DOHH2 (cell line): ENCODE measurements at regions not wholly inside any gene's neighbourhood (a gene's known extent, or its start where the extent isn't known, plus 50 kb on each side); places are given as distances from the start of the nearest gene placed in this dataset.

Experiments
- EZH2phosphoT487 ChIP-seq: fragments of 200-600 bp; sonication (generic); IDR thresholded peaks from 2 replicates; pipeline ENCODE4 v1.6.1; 2017; ENCODE audit warnings: borderline replicate concordance, mild to moderate bottlenecking, antibody characterized with exemption, low read length, moderate library complexity, mixed read lengths
- TF ChIP-seq, protein P1 (sequence below): fragments of 200-600 bp; sonication (generic); IDR thresholded peaks from one replicate; pipeline ENCODE4 v1.5.1; 2014; ENCODE audit warnings: antibody characterized with exemption, mild to moderate bottlenecking, low read depth, low read length; ENCODE audit not compliant: poor library complexity, severe bottlenecking

DNA sequence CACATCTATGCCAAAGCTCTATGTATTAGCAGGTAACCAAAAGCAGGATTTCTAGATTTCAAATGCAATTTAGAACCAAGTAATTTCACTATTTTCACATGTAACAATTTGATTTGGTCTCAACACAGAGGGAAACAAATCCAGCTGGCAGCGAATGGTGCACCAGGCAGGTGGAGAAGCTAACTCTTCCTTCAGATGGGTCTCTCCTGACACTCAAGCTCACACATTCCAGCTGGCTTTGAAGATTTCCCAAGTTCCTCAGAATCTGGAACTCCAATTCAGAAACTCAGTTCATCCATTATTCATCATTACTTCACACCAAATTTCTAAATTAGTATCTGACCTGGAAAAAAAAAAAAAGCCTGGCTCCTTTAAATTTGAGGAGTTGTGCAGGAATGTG is 318.1 kb upstream of the NECTIN3 start:
- TF ChIP-seq, protein P1, sequence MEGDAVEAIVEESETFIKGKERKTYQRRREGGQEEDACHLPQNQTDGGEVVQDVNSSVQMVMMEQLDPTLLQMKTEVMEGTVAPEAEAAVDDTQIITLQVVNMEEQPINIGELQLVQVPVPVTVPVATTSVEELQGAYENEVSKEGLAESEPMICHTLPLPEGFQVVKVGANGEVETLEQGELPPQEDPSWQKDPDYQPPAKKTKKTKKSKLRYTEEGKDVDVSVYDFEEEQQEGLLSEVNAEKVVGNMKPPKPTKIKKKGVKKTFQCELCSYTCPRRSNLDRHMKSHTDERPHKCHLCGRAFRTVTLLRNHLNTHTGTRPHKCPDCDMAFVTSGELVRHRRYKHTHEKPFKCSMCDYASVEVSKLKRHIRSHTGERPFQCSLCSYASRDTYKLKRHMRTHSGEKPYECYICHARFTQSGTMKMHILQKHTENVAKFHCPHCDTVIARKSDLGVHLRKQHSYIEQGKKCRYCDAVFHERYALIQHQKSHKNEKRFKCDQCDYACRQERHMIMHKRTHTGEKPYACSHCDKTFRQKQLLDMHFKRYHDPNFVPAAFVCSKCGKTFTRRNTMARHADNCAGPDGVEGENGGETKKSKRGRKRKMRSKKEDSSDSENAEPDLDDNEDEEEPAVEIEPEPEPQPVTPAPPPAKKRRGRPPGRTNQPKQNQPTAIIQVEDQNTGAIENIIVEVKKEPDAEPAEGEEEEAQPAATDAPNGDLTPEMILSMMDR: no peak
- TF ChIP-seq EZH2phosphoT487: no peak
